ENCODE measurements at regions not wholly inside any gene's neighbourhood (a gene's known extent, or its start where the extent isn't known, plus 50 kb on each side); places are given as distances from the start of the nearest gene placed in this dataset.
"Not testable (repeated sequence)": the region's sequence is repeated elsewhere in the genome, so short reads cannot be mapped to it uniquely, and the experiment has no call there.

DNA sequence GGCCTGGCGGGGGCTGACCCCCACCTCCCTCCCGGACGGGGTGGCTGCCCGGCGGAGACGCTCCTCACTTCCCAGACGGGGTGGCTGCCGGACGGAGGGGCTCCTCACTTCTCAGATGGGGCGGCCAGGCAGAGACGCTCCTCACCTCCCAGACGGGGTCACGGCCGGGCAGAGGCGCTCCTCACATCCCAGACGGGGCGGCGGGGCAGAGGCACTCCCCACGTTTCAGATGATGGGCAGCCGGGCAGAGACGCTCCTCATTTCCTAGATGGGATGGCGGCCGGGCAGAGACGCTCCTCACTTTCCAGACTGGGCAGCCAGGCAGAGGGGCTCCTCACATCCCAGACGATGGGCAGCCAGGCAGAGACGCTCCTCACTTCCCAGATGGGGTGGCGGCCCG lies 149.3 kb upstream of the CCZ1B start:
- TF ChIP-seq, protein P1, sequence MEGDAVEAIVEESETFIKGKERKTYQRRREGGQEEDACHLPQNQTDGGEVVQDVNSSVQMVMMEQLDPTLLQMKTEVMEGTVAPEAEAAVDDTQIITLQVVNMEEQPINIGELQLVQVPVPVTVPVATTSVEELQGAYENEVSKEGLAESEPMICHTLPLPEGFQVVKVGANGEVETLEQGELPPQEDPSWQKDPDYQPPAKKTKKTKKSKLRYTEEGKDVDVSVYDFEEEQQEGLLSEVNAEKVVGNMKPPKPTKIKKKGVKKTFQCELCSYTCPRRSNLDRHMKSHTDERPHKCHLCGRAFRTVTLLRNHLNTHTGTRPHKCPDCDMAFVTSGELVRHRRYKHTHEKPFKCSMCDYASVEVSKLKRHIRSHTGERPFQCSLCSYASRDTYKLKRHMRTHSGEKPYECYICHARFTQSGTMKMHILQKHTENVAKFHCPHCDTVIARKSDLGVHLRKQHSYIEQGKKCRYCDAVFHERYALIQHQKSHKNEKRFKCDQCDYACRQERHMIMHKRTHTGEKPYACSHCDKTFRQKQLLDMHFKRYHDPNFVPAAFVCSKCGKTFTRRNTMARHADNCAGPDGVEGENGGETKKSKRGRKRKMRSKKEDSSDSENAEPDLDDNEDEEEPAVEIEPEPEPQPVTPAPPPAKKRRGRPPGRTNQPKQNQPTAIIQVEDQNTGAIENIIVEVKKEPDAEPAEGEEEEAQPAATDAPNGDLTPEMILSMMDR (conservative IDR thresholded peaks at IDR 0.05 in 1 of 2, IDR thresholded peaks at IDR 0.05 in 1 of 2; ENCODE audit: low read depth in 1 of 2, low read length in 2 of 2), result not testable (repeated sequence)
- TF ChIP-seq EZH2 (IDR thresholded peaks at IDR 0.05; ENCODE audit: low read length, missing control alignments), result not testable (repeated sequence)

Data from fibroblast of lung (primary cell).